Prostate gland (tissue), 2 donors: ENCODE measurements at regions not wholly inside any gene's neighbourhood (a gene's known extent, or its start where the extent isn't known, plus 50 kb on each side); places are given as distances from the start of the nearest gene placed in this dataset.
A peak's percentile ranks its signal among the peaks of the same experiment; 100 is the strongest.

Source experiments
- DNase-seq: peaks from one replicate; pipeline ENCODE4 v3.0.0-alpha.2; 2019; ENCODE audit warnings: low spot score
- H3K27ac ChIP-seq, 2 donors: fragments of 200-600 bp; sonication (generic); 2 replicates each; pipeline ENCODE4 v1.5.1; 2017 to 2019
- H3K27me3 ChIP-seq: fragments of 200-600 bp; sonication (generic); replicated peaks from 2 replicates; pipeline ENCODE4 v1.5.1; 2019; ENCODE audit not compliant: insufficient read depth
- H3K36me3 ChIP-seq, 2 donors: fragments of 200-600 bp; sonication (generic); 1 replicate in 1 of 2; 2 replicates in 1 of 2; pipeline versions ENCODE4 v1.5.1 to v1.8.1; 2017 to 2019
- H3K4me1 ChIP-seq: fragments of 200-600 bp; sonication (generic); replicated peaks from 2 replicates; pipeline ENCODE4 v1.5.1; 2019
- H3K4me3 ChIP-seq, 2 donors: fragments of 200-600 bp; sonication (generic); 2 replicates each; pipeline ENCODE4 v1.5.1; 2017 to 2019
- H3K9me3 ChIP-seq: fragments of 200-600 bp; sonication (generic); 2 replicates; pipeline ENCODE4 v1.5.1; 2017
- CTCF ChIP-seq, 4 experiments: fragments of 200-600 bp in 2 of 4; fragments of 450-650 bp in 2 of 4; sonication (generic) in 2 of 4; IDR thresholded peaks; 1 replicate in 3 of 4; 2 replicates in 1 of 4; pipeline ENCODE4 v1.5.1; 2016 to 2019; ENCODE audit warnings: antibody characterized with exemption in 4 of 4, mild to moderate bottlenecking in 2 of 4, moderate library complexity in 2 of 4
- POLR2A ChIP-seq: fragments of 450-650 bp; IDR thresholded peaks from one replicate; pipeline ENCODE4 v1.6.1; 2016; ENCODE audit warnings: antibody characterized with exemption, mild to moderate bottlenecking
- POLR2AphosphoS5 ChIP-seq: sonication (generic); formaldehyde crosslinking; IDR thresholded peaks from one replicate; pipeline ENCODE4 v1.6.1; 2017; ENCODE audit warnings: antibody characterized with exemption
- WGBS: methylation state at CpG from one replicate; pipeline ENCODE4 v1.1.5; 2018; 5-methylcytosine and 5-hydroxymethylcytosine counted together
- intact Hi-C: fragments of 100-400 bp; cut with DNase I; formaldehyde crosslinking; loops from one replicate; pipeline ENCODE4 v1.14.2; 2022

DNA sequence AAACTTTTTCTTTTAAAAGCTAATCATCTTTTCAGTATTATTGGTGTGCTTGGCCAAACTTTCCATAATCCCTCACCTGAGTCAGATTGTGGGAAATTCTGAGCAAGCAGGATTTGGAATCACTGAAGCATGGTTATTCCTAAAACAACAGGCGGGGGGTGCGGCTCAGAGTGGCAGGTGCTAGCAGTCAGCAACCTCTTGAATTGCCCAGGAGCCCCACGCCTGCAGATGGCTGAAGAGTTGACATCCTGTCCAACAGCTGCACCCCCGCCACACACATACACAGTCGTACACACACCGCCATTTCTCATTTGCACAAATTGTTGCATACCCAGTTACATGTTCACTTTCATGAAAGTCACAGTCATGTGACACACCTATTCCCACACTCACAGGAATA, 96.6 kb downstream of the LHX2 start:
- H3K4me1 ChIP-seq: no peaks in the 10 kb centered on the region
- H3K4me3 ChIP-seq: no peak overlapping the region
- no peak overlapping the region for H3K27ac ChIP-seq
- TF ChIP-seq CTCF (IDR thresholded peaks at IDR 0.05): no peak
- TF ChIP-seq POLR2AphosphoS5: no peak
- TF ChIP-seq POLR2A: no peak
- H3K27me3 ChIP-seq: no peaks in the 10 kb centered on the region
- WGBS: 79% methylated on average over 6 of the region's 6 CpGs
- no peak for DNase-seq
- no peaks in the 10 kb centered on the region for H3K36me3 ChIP-seq
- no peaks in the 10 kb centered on the region for H3K9me3 ChIP-seq
- intact Hi-C loops: no loop called here

DNA sequence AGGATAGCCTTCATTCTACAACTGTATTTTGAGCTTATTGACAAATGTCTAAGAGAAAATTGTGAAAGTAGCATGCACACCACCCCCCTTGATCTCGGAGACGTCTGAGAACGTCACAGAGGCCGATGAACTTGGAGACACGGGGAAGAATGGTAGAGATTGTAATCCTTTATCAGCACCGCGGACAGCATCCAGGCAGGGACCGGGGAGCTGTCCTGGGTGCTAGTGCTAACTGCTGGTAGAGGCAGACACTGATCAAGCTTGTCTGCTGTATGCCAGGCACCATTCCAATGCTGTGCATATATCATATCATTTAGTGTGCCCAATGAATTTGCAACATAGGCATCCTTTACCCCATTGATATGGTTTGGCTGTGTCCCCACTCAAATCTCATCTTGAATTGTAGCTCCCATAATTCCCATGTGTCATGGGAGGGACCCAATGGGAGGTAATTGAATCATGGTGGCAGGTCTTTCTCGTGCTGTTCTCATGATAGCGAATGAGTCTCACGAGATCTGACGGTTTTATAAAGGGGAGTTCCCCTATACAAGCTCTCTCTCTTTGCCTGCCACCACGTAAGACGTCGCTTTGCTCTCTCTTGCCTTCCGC, 98.8 kb downstream of the LHX2 start:
- Histone ChIP-seq H3K36me3 (no peaks in the 10 kb centered on the region), H3K27ac (no peak overlapping the region), H3K9me3 (no peaks in the 10 kb centered on the region), H3K4me1 (no peaks in the 10 kb centered on the region), H3K27me3 (no peaks in the 10 kb centered on the region), H3K4me3 (no peak overlapping the region)
- intact Hi-C loops: no loop called here
- 38% methylated on average over 16 of the region's 16 CpGs for WGBS
- peak; percentile 37 for TF ChIP-seq POLR2AphosphoS5
- TF ChIP-seq POLR2A: no peak
- no peak for TF ChIP-seq CTCF (IDR thresholded peaks at IDR 0.05)
- DNase-seq: peak; percentile 43

DNA sequence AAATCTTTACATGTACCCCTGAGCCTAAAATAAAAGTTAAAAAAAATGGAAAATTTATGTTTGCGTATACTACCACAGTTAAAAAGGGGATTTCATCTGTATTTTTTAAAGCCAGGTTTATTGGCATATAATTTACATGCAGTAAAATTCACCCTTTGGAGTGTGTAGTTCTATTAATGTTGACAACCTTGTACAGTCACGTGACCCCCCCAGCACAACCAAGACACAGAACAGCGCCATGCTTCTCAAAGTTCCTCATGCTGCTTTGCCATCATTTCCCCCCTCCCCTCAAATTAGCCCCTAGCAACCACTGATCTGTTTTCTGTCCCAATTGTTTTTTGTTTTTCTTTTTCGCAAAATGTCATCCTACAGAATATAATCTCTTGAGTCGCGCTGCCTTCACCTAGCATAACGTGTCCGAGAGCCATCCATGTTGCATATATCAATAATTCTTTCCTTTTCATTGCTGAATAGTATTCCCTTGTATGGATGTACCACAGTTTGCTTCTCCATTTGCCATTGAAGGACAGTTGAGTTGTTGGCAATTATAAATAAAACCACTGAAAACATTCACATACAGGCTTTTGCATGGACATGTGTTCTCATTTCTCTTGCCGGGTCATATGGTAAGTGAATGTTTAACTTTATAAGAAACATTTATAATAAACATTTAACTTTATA, 105.3 kb downstream of the LHX2 start:
- no peaks in the 10 kb centered on the region for H3K36me3 ChIP-seq
- no peak for TF ChIP-seq POLR2A
- no peak for TF ChIP-seq POLR2AphosphoS5
- no peak for TF ChIP-seq CTCF (IDR thresholded peaks at IDR 0.05)
- H3K4me1 ChIP-seq: no peaks in the 10 kb centered on the region
- no peaks in the 10 kb centered on the region for H3K9me3 ChIP-seq
- DNase-seq: no peak
- no peak overlapping the region for H3K27ac ChIP-seq
- WGBS: 85% methylated on average over 9 of the region's 9 CpGs
- intact Hi-C loops: no loop called here
- no peaks in the 10 kb centered on the region for H3K27me3 ChIP-seq
- no peak overlapping the region for H3K4me3 ChIP-seq

DNA sequence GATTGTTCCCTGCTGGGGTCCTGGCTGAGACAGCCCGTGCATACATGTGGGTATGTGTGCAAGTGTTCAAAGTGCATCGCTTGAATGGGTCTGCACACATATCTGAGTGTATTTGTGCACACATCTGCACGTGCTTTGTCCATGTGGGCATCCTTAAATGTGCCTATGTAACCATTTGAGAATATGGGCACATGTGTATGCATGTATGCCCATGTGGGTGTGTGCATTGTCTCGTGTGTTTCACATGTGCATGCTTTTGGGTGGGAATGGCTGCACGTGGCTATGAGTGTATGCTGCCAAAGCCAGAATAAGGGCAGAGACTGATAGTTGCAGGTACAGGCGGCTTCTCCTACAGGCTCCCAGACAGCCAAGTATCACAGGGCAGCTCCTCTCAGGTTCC, 107.3 kb downstream of the LHX2 start:
- TF ChIP-seq POLR2A (no peak), POLR2AphosphoS5 (no peak), CTCF (IDR thresholded peaks at IDR 0.05) (no peak)
- 66% methylated on average over 6 of the region's 6 CpGs for WGBS

GRCh38 chr9:124120272-124120671, 108.7 kb downstream of the LHX2 start:
- intact Hi-C loops: loop anchor here (10.0 kb wide), 1 partner anchor 275 kb away; no protein-coding TSS in a partner anchor
- no peak for DNase-seq
- no peak overlapping the region for H3K27ac ChIP-seq
- no peak overlapping the region for H3K4me3 ChIP-seq
- no peaks in the 10 kb centered on the region for H3K4me1 ChIP-seq
- no peaks in the 10 kb centered on the region for H3K36me3 ChIP-seq
- no peaks in the 10 kb centered on the region for H3K27me3 ChIP-seq
- no peak for TF ChIP-seq POLR2A
- TF ChIP-seq POLR2AphosphoS5: no peak
- no peak for TF ChIP-seq CTCF (IDR thresholded peaks at IDR 0.05)
- no peaks in the 10 kb centered on the region for H3K9me3 ChIP-seq
- WGBS: 74% methylated on average over 3 of the region's 3 CpGs

More for the DNA sequence above, 107.3 kb downstream of the LHX2 start:
- Histone ChIP-seq H3K27me3 (no peaks in the 10 kb centered on the region), H3K9me3 (no peaks in the 10 kb centered on the region), H3K27ac (no peak overlapping the region), H3K4me3 (no peak overlapping the region), H3K36me3 (no peaks in the 10 kb centered on the region), H3K4me1 (no peaks in the 10 kb centered on the region)
- DNase-seq: no peak
- intact Hi-C loops: no loop called here
